ENCODE measurements at regions not wholly inside any gene's neighbourhood (a gene's known extent, or its start where the extent isn't known, plus 50 kb on each side); places are given as distances from the start of the nearest gene placed in this dataset.

DNA sequence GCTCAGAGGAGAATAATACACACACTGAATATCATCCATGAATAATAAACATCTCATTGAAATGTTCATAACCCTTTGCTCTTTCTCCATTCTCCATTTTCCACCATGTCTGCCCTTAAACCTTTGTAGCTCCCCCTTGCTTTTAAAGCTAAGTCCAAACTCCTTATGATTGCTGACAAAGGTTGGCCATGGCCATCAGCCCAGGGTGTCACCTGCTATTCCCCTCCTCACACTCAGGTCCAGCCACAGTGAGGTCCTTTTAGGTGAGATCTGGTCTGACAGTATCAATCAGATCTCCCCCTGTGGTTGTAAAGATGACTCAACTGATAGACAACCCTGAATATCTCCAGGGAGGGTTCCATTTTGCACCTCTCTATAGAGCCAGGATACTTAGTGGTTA is 181.5 kb upstream of the PDE1C start:
- Mint-ChIP-seq H3K27me3 (peaks cover 3% of the 10 kb centered on the region), H3K9me3 (no peaks in the 10 kb centered on the region), H3K4me3 (no peak overlapping the region), H3K4me1 (no peaks in the 10 kb centered on the region), H3K27ac (no peak overlapping the region), H3K36me3 (ENCODE audit: low read depth) (no peaks in the 10 kb centered on the region)
- no peak for DNase-seq
- POLR2A ChIA-PET: no interaction called here
- CTCF ChIA-PET: no interaction called here

DNA sequence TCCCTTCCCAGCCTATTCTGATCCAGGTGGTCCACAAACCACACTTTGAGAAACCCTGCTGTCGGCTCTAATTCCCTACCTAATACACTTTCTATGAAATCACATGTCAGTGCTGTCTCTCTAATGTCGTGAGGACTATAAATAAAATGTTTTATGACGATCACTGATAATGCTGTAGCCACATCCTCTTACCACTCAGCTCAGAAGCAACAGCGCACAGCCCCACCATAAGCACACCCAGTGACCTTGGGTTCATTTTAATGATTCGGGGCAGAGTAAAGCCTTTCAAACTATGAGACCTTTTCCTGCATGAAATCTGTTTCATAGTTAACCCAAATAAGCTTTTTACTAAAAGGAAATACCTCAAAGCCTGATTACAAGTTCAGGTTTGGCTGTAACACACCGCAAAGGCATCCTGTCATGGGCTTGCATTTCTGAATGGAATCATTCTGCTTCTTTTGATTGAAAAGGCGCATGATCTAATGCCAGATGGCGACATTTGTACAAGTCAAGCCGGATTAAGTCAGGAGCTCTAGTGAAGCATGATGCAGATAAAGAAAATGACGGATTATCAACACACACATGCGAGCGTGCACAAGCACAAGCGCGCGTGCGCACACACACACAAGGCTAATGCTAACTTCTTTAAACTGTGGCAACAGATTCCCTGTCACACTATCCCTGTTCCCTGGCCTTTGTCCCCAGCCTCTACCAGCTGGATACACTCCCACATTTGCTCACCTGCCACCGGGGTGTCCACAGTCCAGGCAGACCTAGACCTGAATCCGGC is 180.5 kb upstream of the PDE1C start:
- ChIA-PET CTCF (no interaction called here), POLR2A (no interaction called here)
- H3K4me3 Mint-ChIP-seq: no peak overlapping the region
- H3K36me3 Mint-ChIP-seq (ENCODE audit: low read depth): no peaks in the 10 kb centered on the region
- H3K9me3 Mint-ChIP-seq: no peaks in the 10 kb centered on the region
- H3K27ac Mint-ChIP-seq: no peak overlapping the region
- peaks cover 3% of the 10 kb centered on the region for H3K27me3 Mint-ChIP-seq
- no peaks in the 10 kb centered on the region for H3K4me1 Mint-ChIP-seq
- no peak for DNase-seq

DNA sequence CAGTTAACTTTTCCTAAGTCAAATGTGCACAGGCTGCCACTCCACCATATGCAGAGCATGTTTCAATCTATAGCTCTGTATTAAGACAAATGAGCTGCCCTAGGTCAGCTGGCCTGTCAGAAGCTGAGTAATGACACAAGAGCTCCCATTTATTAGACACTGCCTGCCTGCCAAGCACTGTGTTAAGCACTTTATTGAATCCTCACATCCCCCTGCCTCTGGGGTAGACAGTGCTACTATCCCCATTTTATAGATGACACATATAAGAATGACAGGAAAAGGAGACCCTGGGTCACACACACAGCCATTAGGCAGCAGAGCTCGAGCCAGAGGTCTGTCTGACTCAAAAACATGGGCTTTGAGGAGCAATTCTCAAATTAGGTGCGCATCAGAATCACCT is 179.8 kb upstream of the PDE1C start:
- DNase-seq: no peak
- POLR2A ChIA-PET: no interaction called here
- CTCF ChIA-PET: interaction anchor here (0.5 kb wide), 1 partner anchor 895 kb away, joined by 3 read pairs; no protein-coding TSS in a partner anchor
- no peaks in the 10 kb centered on the region for H3K4me1 Mint-ChIP-seq
- peaks cover 3% of the 10 kb centered on the region for H3K27me3 Mint-ChIP-seq
- H3K9me3 Mint-ChIP-seq: no peaks in the 10 kb centered on the region
- H3K36me3 Mint-ChIP-seq (ENCODE audit: low read depth): no peaks in the 10 kb centered on the region
- no peak overlapping the region for H3K27ac Mint-ChIP-seq
- no peak overlapping the region for H3K4me3 Mint-ChIP-seq

DNA sequence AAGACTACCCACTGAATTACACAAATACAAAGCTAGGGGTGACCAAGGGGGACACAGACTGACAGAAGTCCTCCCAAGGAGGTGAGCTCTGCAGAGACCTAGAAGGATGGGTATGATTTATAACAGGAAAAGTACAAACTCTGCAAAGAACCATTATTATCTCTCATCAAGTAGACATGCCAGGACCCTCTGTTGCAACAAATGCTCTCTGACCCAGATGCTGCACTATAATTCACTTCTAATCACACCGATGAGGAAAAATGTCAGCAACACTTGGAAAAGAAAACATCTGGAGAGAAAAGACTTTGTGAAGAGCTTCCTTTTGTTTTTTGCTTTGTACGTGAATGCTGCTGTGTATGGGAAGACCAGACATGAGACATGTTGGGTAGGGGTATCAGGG is 178.3 kb upstream of the PDE1C start:
- Mint-ChIP-seq H3K4me3 (no peak overlapping the region), H3K27me3 (peaks cover 3% of the 10 kb centered on the region), H3K36me3 (ENCODE audit: low read depth) (no peaks in the 10 kb centered on the region), H3K4me1 (no peaks in the 10 kb centered on the region), H3K27ac (no peak overlapping the region), H3K9me3 (no peaks in the 10 kb centered on the region)
- POLR2A ChIA-PET: no interaction called here
- DNase-seq: no peak
- CTCF ChIA-PET: no interaction called here

DNA sequence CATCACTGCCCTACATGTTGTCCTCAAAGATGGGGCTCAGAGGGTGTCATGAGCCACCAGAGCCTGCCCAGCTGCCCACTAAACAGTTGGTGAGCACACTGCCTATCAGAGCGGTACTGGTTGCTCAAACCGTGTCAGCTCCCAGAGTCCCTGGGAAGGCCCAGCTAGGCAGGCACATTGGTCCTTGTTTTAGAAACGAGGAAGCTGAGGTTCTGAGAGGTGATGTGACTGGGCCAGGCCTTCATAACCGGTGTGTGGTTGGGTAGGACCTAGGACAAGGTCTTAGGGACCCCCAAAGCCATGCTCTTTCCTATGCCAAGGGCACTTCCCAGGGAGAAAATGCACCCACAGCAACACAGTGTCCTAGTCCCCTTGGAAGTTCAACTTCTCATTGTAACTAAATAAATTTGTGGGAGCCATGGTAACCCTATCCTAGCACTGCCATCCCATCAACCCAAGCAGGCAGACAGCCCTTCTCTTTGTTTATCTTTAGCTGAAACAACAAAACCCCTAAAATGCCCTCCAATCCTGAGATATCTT is 174.7 kb upstream of the PDE1C start:
- no peaks in the 10 kb centered on the region for H3K4me1 Mint-ChIP-seq
- no peak overlapping the region for H3K27ac Mint-ChIP-seq
- no peak overlapping the region for H3K4me3 Mint-ChIP-seq
- POLR2A ChIA-PET: no interaction called here
- CTCF ChIA-PET: no interaction called here
- H3K9me3 Mint-ChIP-seq: no peaks in the 10 kb centered on the region
- H3K36me3 Mint-ChIP-seq (ENCODE audit: low read depth): no peaks in the 10 kb centered on the region
- H3K27me3 Mint-ChIP-seq: peaks cover 3% of the 10 kb centered on the region
- no peak for DNase-seq

DNA sequence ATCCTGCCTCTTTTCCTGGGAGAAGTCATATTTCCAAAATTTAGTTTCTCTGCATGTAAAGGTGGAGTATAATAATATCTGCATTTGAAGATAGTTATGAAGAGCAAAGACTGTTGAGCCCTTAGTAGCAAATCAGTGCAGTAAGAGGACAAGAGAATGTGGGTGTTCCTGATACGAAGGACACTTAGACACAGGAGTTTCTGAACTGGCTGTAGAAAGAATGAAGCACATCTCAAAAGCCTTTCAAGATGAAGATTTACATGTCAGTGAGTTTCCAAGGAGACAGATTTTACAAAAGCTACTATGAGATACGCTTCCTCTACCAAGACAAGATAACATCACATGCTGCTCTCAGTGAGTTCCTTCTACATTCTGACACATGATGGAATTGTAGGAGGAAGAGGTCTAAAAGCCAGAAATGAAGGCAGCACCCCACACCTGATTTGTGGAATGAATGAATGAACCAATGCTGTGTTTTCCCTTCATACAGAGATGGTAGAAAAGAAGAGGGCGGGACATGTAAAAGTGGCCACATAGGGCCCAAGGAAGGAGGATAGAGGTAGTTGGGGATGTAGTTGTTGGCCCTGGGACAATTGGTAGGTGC is 173.6 kb upstream of the PDE1C start:
- no peak for DNase-seq
- no peak overlapping the region for H3K4me3 Mint-ChIP-seq
- CTCF ChIA-PET: no interaction called here
- no peaks in the 10 kb centered on the region for H3K36me3 Mint-ChIP-seq (ENCODE audit: low read depth)
- no peak overlapping the region for H3K27ac Mint-ChIP-seq
- H3K4me1 Mint-ChIP-seq: no peaks in the 10 kb centered on the region
- POLR2A ChIA-PET: no interaction called here
- no peaks in the 10 kb centered on the region for H3K9me3 Mint-ChIP-seq
- peaks cover 3% of the 10 kb centered on the region for H3K27me3 Mint-ChIP-seq

DNA sequence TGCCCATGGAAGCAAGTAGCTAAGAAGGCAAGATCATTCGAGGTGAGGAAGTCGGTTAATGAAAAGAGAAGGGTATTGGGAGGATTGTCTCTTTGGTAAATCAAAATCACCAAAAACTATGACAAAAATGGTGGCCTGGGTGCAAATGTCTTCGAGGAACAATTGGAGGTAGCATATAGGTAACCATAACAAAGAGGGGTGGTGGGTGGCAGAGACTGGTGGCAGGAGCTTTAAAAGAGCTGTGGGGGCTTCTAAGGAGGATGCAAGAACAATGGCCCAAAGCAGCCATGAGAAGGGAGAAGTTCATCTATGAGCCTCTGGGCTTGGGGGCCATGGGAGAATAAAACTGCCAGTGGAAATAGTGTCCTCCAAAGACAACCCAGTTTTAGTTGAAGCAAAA is 172.2 kb upstream of the PDE1C start:
- Mint-ChIP-seq H3K27me3 (no peaks in the 10 kb centered on the region), H3K9me3 (no peaks in the 10 kb centered on the region), H3K4me1 (no peaks in the 10 kb centered on the region), H3K27ac (no peak overlapping the region), H3K4me3 (no peak overlapping the region), H3K36me3 (ENCODE audit: low read depth) (no peaks in the 10 kb centered on the region)
- CTCF ChIA-PET: no interaction called here
- DNase-seq: no peak
- POLR2A ChIA-PET: no interaction called here

DNA sequence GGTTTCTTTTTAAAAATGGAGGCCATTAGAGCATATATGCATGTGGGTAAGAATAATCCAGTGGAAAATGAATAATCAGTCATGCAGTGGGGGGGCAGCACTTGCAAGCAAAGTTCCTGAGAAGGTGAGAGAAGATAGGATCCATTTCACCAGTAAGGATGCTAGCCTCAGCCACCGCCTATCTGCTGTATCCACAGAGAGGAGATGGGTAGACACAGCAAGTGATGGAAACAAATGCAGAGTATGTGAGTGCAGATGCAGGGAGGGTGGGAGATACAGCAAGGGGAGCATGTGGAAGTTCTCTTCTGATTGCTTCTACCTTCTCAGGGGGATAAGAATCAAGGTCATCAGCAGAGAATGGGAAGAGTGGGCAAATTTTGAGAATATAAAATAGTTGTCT is 171.4 kb upstream of the PDE1C start:
- Mint-ChIP-seq H3K27me3 (no peaks in the 10 kb centered on the region), H3K4me3 (no peak overlapping the region), H3K9me3 (no peaks in the 10 kb centered on the region), H3K27ac (no peak overlapping the region), H3K36me3 (ENCODE audit: low read depth) (no peaks in the 10 kb centered on the region), H3K4me1 (no peaks in the 10 kb centered on the region)
- CTCF ChIA-PET: no interaction called here
- no peak for DNase-seq
- POLR2A ChIA-PET: no interaction called here

DNA sequence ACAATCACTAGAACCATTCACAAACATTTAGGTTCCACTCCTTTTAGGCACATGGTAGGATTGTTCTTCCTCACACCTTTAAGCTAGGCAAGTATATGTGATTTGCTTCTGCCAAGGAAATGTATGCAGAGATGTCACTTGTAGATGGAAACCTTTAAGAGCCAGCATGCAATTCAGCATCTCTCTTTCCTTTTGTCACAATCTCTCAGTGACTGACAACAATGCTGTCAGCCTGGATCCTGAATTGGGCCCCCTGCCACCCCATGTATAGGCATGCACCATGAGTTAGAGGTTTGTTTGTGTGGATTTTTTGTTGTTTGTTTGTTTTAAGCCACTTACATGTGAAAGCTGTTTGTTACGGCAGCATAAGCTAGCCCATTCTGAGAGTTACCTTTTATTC is 169.6 kb upstream of the PDE1C start:
- ChIA-PET CTCF (no interaction called here), POLR2A (no interaction called here)
- no peaks in the 10 kb centered on the region for H3K4me1 Mint-ChIP-seq
- H3K27ac Mint-ChIP-seq: no peak overlapping the region
- no peak for DNase-seq
- no peak overlapping the region for H3K4me3 Mint-ChIP-seq
- no peaks in the 10 kb centered on the region for H3K36me3 Mint-ChIP-seq (ENCODE audit: low read depth)
- no peaks in the 10 kb centered on the region for H3K27me3 Mint-ChIP-seq
- H3K9me3 Mint-ChIP-seq: no peaks in the 10 kb centered on the region

DNA sequence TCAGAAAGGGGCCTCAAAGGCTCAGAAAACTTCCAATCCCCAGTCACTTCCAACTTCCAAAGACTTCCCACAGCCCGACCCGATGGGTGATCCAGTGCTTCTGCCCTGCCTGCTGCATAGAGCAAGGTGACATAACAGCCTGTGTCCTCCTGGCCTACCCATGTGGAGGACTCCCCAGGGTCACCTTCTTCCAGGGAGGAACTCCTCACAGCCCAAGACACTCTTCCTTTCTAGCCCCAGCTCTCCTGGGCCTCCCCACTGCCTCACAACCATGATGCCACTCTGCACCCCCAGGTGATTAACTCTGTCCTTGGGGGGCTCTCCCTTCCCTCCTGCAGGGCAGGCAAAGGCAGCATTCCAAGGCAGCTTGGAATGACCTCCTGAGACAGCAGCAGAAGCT is 158.4 kb upstream of the PDE1C start:
- CTCF ChIA-PET: interaction anchor here (1.1 kb wide), 1 partner anchor 18 kb away, joined by 3 read pairs; no protein-coding TSS in a partner anchor
- H3K4me3 Mint-ChIP-seq: no peak overlapping the region
- no peaks in the 10 kb centered on the region for H3K36me3 Mint-ChIP-seq (ENCODE audit: low read depth)
- POLR2A ChIA-PET: no interaction called here
- no peaks in the 10 kb centered on the region for H3K9me3 Mint-ChIP-seq
- no peaks in the 10 kb centered on the region for H3K27me3 Mint-ChIP-seq
- DNase-seq: no peak
- no peaks in the 10 kb centered on the region for H3K4me1 Mint-ChIP-seq
- H3K27ac Mint-ChIP-seq: no peak overlapping the region

DNA sequence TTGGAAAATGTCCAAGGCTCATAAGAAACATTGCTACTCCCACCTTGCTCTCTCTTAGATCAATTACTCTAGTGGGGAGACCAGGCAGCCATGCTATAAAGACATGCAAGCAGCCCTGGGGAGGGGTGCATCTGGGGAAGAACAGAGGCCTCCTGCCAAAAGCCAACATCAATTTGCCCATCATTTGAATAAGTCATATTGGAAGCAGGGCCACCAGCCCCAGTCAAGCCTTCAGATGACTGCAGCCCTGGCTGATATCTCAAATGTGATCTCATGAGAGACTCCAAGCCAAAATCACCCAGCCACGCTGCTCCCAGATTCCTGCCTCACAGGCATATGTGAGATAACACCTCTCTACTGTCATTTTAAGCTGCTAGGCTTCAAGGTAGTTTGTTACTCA is 157.5 kb upstream of the PDE1C start:
- Mint-ChIP-seq H3K9me3 (no peaks in the 10 kb centered on the region), H3K27me3 (no peaks in the 10 kb centered on the region), H3K4me1 (no peaks in the 10 kb centered on the region)

DNA sequence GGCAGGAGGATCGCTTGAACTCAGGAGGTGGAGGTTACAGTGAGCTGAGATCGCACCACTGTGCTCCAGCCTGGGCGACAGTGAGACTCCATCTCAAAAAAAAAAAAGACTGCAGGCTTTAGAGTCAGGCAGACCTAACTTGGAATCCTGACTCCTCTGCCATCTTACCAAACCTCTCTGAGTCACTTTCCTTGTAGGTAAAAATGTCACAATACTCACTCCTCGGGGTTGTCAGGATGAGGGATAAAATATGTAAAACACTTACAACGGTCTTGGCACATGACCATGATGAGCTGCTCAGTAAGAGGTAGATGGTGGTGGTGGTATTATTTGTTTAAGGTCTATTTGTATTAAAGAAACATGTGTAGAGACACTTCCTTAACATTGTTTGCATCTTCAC is 154.1 kb upstream of the PDE1C start:
- Mint-ChIP-seq H3K36me3 (ENCODE audit: low read depth) (no peaks in the 10 kb centered on the region), H3K4me3 (no peak overlapping the region)
- CTCF ChIA-PET: no interaction called here

More for the DNA sequence above, 157.5 kb upstream of the PDE1C start:
- CTCF ChIA-PET: no interaction called here
- POLR2A ChIA-PET: no interaction called here
- no peak overlapping the region for H3K4me3 Mint-ChIP-seq
- H3K27ac Mint-ChIP-seq: no peak overlapping the region
- H3K36me3 Mint-ChIP-seq (ENCODE audit: low read depth): no peaks in the 10 kb centered on the region
- DNase-seq: no peak

DNA sequence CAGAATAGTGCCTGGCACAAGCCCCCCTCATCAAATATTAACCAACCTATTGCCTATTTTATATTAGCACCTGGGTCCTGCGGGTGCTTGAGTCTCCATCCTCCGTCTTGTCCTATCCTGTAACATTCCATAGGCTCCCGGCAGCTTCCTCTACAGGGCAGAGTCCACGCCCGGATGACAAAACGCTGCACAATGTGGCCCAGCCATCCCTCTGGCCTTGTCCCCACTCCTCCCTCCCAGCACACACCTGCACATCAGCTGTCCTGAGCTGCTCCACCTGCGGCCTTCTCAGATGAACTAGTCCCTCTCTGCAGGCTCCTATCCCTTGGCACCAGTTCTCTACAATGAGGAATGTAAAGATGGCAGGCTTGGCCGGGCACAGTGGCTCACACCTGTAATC is 153.5 kb upstream of the PDE1C start:
- ChIA-PET CTCF (interaction anchor here (0.7 kb wide), 1 partner anchor 15 kb away, joined by 3 read pairs; no protein-coding TSS in a partner anchor), POLR2A (no interaction called here)
- no peaks in the 10 kb centered on the region for H3K9me3 Mint-ChIP-seq
- H3K27me3 Mint-ChIP-seq: no peaks in the 10 kb centered on the region
- no peaks in the 10 kb centered on the region for H3K36me3 Mint-ChIP-seq (ENCODE audit: low read depth)
- no peak overlapping the region for H3K27ac Mint-ChIP-seq
- no peak for DNase-seq
- H3K4me3 Mint-ChIP-seq: no peak overlapping the region
- no peaks in the 10 kb centered on the region for H3K4me1 Mint-ChIP-seq

More for the DNA sequence above, 154.1 kb upstream of the PDE1C start:
- H3K27ac Mint-ChIP-seq: no peak overlapping the region
- DNase-seq: no peak
- no peaks in the 10 kb centered on the region for H3K9me3 Mint-ChIP-seq
- no peaks in the 10 kb centered on the region for H3K27me3 Mint-ChIP-seq
- POLR2A ChIA-PET: no interaction called here
- no peaks in the 10 kb centered on the region for H3K4me1 Mint-ChIP-seq
